HG03469 (cell line): ENCODE measurements at regions not wholly inside any gene's neighbourhood (a gene's known extent, or its start where the extent isn't known, plus 50 kb on each side); places are given as distances from the start of the nearest gene placed in this dataset.
A peak's percentile ranks its signal among the peaks of the same experiment; 100 is the strongest.
"Not testable (repeated sequence)": the region's sequence is repeated elsewhere in the genome, so short reads cannot be mapped to it uniquely, and the experiment has no call there.

Source experiments
- ATAC-seq: cut with Tn5 transposase; IDR thresholded peaks from one replicate; pipeline ENCODE4 v1.9.1; 2021; ENCODE audit warnings: mild to moderate bottlenecking, moderate library complexity, moderate number of reproducible peaks; ENCODE audit not compliant: unreplicated experiment

GRCh38 chr2:91603996-91604395, 2912.5 kb downstream of the RPIA start:
- not testable (repeated sequence) for ATAC-seq

GRCh38 chr2:91604629-91605028, 2913.2 kb downstream of the RPIA start:
- not testable (repeated sequence) for ATAC-seq

- ATAC-seq = not testable (repeated sequence)
These were observed 2932.3 kb downstream of the RPIA start for GRCh38 chr2:91623739-91624138.

- not testable (repeated sequence) for ATAC-seq
These were observed 2937.0 kb downstream of the RPIA start for GRCh38 chr2:91628471-91628870.

DNA sequence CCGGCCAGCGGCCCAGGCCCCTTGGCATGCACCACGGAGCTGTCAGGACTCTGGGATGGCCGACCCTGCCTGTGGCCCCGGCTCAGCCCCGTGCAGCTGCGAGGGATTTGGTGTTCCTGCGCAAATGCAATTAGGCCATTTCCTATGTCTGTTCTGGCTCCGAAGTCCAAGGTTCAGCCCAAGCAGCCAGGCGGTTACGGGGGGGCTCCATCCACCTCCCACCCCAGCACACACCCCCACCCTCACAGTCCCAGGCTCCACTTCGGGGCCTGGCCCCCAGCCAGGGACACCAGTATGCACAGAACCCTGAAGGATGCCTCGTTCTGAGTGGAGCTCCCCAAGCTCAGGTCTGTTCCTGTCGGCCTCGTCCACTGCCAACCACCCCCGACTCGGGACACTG, 2965.7 kb downstream of the RPIA start:
- ATAC-seq = not testable (repeated sequence)

DNA sequence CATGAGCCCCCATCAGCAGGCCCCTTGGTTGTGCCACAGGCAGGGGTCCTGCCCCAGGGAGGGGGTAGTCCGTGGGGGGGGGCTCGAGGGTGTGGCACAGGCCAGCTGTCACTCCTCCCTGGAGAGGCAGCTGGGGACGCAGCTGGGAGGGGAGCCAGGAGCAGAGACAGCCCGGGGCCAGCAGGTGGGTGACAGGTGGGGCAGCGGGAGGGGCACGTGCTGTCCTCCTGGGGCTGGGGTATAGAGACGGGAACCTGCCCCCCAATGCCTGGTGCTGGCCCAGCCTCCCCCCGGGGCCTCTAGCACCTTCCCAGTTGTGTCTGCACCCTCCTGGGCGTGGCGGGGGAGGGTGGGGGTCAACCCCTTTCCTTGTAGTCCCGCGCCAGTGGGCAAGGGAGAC, 2966.9 kb downstream of the RPIA start:
- not testable (repeated sequence) for ATAC-seq

GRCh38 chr2:91659189-91659916, 2967.9 kb downstream of the RPIA start:
- not testable (repeated sequence) for ATAC-seq

- ATAC-seq = peak; percentile 91
These were observed 2968.4 kb downstream of the RPIA start for GRCh38 chr2:91659917-91660275.

DNA sequence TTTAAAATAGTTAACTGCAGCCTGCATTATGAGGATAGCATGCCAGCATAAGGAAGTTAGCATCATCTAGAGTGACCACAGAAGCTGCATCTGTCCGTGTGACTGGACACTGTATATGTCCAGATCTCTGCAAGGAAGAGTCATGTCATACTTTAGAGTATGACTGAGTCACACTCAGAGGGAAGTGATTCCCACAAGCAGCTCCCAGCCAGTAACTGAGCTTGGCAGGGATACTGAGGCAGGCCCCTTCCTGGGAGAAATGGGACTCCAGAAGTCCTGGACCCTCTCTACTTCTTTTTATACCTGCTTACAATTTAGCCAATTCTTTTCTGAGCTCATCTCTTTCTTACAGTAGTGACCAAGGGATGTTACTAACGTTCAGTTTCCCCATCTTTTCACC, 2975.9 kb downstream of the RPIA start:
- ATAC-seq = not testable (repeated sequence)

DNA sequence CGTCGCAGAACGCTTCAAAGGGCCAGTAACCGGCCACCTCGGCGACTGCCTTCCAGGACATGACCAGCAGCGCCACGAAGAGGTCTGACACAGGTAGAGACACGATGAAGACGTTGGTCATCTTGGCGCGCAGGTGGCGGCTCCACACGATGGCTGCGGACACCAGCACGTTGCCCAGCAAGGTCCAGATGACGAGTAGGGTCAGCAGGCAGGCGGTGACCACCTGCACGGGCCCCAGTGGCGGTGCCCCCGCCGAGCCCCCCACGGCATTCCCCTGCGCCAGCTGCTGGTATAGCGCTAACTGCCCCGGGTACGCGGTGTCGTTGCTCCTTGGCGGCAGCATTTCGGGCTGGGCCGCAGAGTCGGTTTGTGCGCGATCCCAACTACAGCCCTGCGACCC, 2994.1 kb downstream of the RPIA start:
- not testable (repeated sequence) for ATAC-seq

GRCh38 chr2:91686046-91686445, 2994.6 kb downstream of the RPIA start:
- ATAC-seq = not testable (repeated sequence)
